HG03039 (cell line): ENCODE measurements at regions not wholly inside any gene's neighbourhood (a gene's known extent, or its start where the extent isn't known, plus 50 kb on each side); places are given as distances from the start of the nearest gene placed in this dataset.
"Not testable (repeated sequence)": the region's sequence is repeated elsewhere in the genome, so short reads cannot be mapped to it uniquely, and the experiment has no call there.

Experiments
- ATAC-seq: cut with Tn5 transposase; IDR thresholded peaks from one replicate; pipeline ENCODE4 v1.9.1; 2021; ENCODE audit warnings: mild to moderate bottlenecking, moderate library complexity; ENCODE audit not compliant: unreplicated experiment

GRCh38 chr20:29296256-29297230, 1960.9 kb upstream of the DEFB115 start:
- no peak for ATAC-seq

GRCh38 chr20:29297411-29298270, 1959.8 kb upstream of the DEFB115 start:
- no peak for ATAC-seq

GRCh38 chr20:29298271-29298590, 1959.2 kb upstream of the DEFB115 start:
- no peak for ATAC-seq

- no peak for ATAC-seq
Measured at GRCh38 chr20:29298759-29299613, 1958.5 kb upstream of the DEFB115 start.

GRCh38 chr20:29299811-29300578, 1957.5 kb upstream of the DEFB115 start:
- ATAC-seq: no peak

GRCh38 chr20:29300579-29301551, 1956.6 kb upstream of the DEFB115 start:
- no peak for ATAC-seq

GRCh38 chr20:29301624-29302259, 1955.7 kb upstream of the DEFB115 start:
- no peak for ATAC-seq

- ATAC-seq: no peak
Measured at GRCh38 chr20:29302979-29303644, 1954.4 kb upstream of the DEFB115 start.

GRCh38 chr20:29306390-29307072, 1950.9 kb upstream of the DEFB115 start:
- ATAC-seq: no peak

GRCh38 chr20:29307484-29307883, 1950.0 kb upstream of the DEFB115 start:
- ATAC-seq: not testable (repeated sequence)

- not testable (repeated sequence) for ATAC-seq
Measured at GRCh38 chr20:29308956-29309355, 1948.5 kb upstream of the DEFB115 start.

GRCh38 chr20:29309481-29309880, 1948.0 kb upstream of the DEFB115 start:
- ATAC-seq: not testable (repeated sequence)

- not testable (repeated sequence) for ATAC-seq
Measured at GRCh38 chr20:29311046-29311445, 1946.4 kb upstream of the DEFB115 start.

- ATAC-seq: not testable (repeated sequence)
Measured at GRCh38 chr20:29312679-29313078, 1944.8 kb upstream of the DEFB115 start.

GRCh38 chr20:29313481-29313880, 1944.0 kb upstream of the DEFB115 start:
- ATAC-seq: no peak

- ATAC-seq: no peak
Measured at GRCh38 chr20:29314294-29314693, 1943.2 kb upstream of the DEFB115 start.

- ATAC-seq: no peak
Measured at GRCh38 chr20:29318871-29319461, 1938.5 kb upstream of the DEFB115 start.
